ENCODE measurements at regions not wholly inside any gene's neighbourhood (a gene's known extent, or its start where the extent isn't known, plus 50 kb on each side); places are given as distances from the start of the nearest gene placed in this dataset.

GRCh38 chr12:111180426-111181142 is 188.3 kb downstream of the PHETA1 start:
- DNase-seq (ENCODE audit: low read depth, low spot score) (no peak), ATAC-seq (no peak)
- RAD21 ChIA-PET (ENCODE audit: low non-redundant PET in 1 of 2, low total read pairs in 2 of 2, uncharacterized antibody in 2 of 2, unreplicated experiment in 2 of 2), result no interaction called here
- POLR2A ChIA-PET, result no interaction called here
- H3K9me3 ChIP-seq (ENCODE audit: control insufficient read depth in 1 of 2, insufficient read depth in 1 of 2, low read depth in 1 of 2, low read length in 2 of 2), result no peaks in the 10 kb centered on the region
- no peak overlapping the region for H3K27ac ChIP-seq (ENCODE audit: low read depth, low read length)
- H3K4me2 ChIP-seq (ENCODE audit: low read length), result no peak overlapping the region
- no peaks in the 10 kb centered on the region for H3K4me1 ChIP-seq (ENCODE audit: control insufficient read depth in 1 of 2, insufficient read depth in 2 of 2, low read length in 2 of 2)
- peaks cover 11% of the 10 kb centered on the region for H3K27me3 ChIP-seq (ENCODE audit: insufficient read depth, low read length)
- no TSS peak for BruUV-seq (replicated peaks)
- CTCF ChIA-PET, result no interaction called here
- H3K4me3 ChIP-seq (replicated peaks in 1 of 2; ENCODE audit: low read depth in 1 of 2, low read length in 2 of 2), result no peak overlapping the region
- intact Hi-C loops (cut with micrococcal nuclease), result no loop called here
- no peak overlapping the region for H3K9ac ChIP-seq (ENCODE audit: low read length)
- no peaks in the 10 kb centered on the region for H4K20me1 ChIP-seq (ENCODE audit: insufficient read depth)
- H3K9me2 ChIP-seq (ENCODE audit: insufficient read depth), result no peaks in the 10 kb centered on the region
- no peak overlapping the region for H2AFZ ChIP-seq (ENCODE audit: low read depth, low read length, poor library complexity, severe bottlenecking)
- no peaks in the 10 kb centered on the region for H3K79me2 ChIP-seq (ENCODE audit: insufficient read depth, low read length)
- H3K36me3 ChIP-seq (ENCODE audit: control insufficient read depth in 1 of 2, insufficient read depth in 2 of 2, low read length in 2 of 2), result no peaks in the 10 kb centered on the region
- TF ChIP-seq, protein P1, sequence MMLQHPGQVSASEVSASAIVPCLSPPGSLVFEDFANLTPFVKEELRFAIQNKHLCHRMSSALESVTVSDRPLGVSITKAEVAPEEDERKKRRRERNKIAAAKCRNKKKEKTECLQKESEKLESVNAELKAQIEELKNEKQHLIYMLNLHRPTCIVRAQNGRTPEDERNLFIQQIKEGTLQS (IDR thresholded peaks at IDR 0.05), result no peak
- no peak for TF ChIP-seq EZH2 (IDR thresholded peaks at IDR 0.05)

DNA sequence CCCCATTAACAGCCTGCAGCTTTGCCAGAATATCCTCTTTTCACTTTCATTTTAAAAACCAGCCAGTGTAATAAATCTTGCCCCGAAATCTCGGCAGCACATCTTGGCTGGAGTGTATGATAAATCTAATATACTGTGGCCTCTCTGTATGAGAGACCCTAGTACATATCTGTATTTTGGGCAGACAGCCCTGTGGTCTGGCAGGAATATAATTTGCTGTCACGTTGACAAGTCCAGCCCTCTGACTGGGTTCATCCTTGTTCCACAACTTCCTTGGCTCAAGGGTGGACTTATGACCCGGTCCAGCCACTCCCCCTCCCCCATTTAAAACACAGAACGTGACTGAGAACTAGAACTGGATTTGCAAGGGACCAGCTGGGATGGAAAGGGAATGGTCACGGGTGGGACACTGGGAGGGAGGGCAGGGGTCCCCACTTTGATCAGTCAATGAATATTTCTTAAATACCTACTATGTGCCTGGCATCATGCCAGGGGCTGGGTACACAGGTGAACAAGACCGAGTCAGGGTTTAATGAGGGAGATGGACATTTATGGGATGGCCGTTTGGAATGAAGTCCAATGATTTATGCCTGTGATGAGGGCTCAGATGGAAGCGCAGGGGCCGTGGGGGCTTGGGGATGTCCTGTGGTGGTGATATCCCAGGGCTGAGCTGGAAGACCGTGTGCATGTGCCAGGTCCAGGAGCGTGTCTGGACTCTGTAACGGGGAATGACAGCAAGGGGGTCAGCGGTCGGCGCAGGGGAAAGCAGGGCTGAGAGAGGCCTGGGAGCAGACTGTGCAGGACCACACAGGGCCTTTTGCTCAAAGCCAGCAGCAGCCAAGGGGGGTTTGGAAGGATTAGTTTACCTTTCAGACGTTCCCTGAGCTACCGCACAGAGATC is 190.5 kb downstream of the PHETA1 start:
- no peaks in the 10 kb centered on the region for H3K79me2 ChIP-seq (ENCODE audit: insufficient read depth, low read length)
- no peak overlapping the region for H3K9ac ChIP-seq (ENCODE audit: low read length)
- DNase-seq (ENCODE audit: low read depth, low spot score) (no peak), ATAC-seq (no peak)
- POLR2A ChIA-PET, result no interaction called here
- H3K4me2 ChIP-seq (ENCODE audit: low read length), result no peak overlapping the region
- intact Hi-C loops (cut with micrococcal nuclease), result loop anchor here (10.0 kb wide), 1 partner anchor 284 kb away; no protein-coding TSS in a partner anchor
- no TSS peak for BruUV-seq (replicated peaks)
- CTCF ChIA-PET, result no interaction called here
- no peaks in the 10 kb centered on the region for H3K9me2 ChIP-seq (ENCODE audit: insufficient read depth)
- H2AFZ ChIP-seq (ENCODE audit: low read depth, low read length, poor library complexity, severe bottlenecking), result no peak overlapping the region
- no peaks in the 10 kb centered on the region for H3K4me1 ChIP-seq (ENCODE audit: control insufficient read depth in 1 of 2, insufficient read depth in 2 of 2, low read length in 2 of 2)
- H4K20me1 ChIP-seq (ENCODE audit: insufficient read depth), result no peaks in the 10 kb centered on the region
- no peak overlapping the region for H3K4me3 ChIP-seq (replicated peaks in 1 of 2; ENCODE audit: low read depth in 1 of 2, low read length in 2 of 2)
- RAD21 ChIA-PET (ENCODE audit: low non-redundant PET in 1 of 2, low total read pairs in 2 of 2, uncharacterized antibody in 2 of 2, unreplicated experiment in 2 of 2), result no interaction called here
- H3K27ac ChIP-seq (ENCODE audit: low read depth, low read length), result no peak overlapping the region
- TF ChIP-seq ELF1 (IDR thresholded peaks at IDR 0.05; ENCODE audit: borderline replicate concordance, low read depth), result no peak
- TF ChIP-seq REST (IDR thresholded peaks at IDR 0.05; ENCODE audit: low read depth), result no peak
- no peak for TF ChIP-seq YY1 (IDR thresholded peaks at IDR 0.05; ENCODE audit: extremely low read depth, insufficient replicate concordance, low read depth, low read length)
- no peak for TF ChIP-seq SP1 (IDR thresholded peaks at IDR 0.05; ENCODE audit: low read depth)
- no peak for TF ChIP-seq EZH2phosphoT487 (IDR thresholded peaks at IDR 0.05; ENCODE audit: borderline replicate concordance)
- H3K36me3 ChIP-seq (ENCODE audit: control insufficient read depth in 1 of 2, insufficient read depth in 2 of 2, low read length in 2 of 2), result no peaks in the 10 kb centered on the region
- H3K27me3 ChIP-seq (ENCODE audit: insufficient read depth, low read length), result peaks cover 25% of the 10 kb centered on the region
- no peaks in the 10 kb centered on the region for H3K9me3 ChIP-seq (ENCODE audit: control insufficient read depth in 1 of 2, insufficient read depth in 1 of 2, low read depth in 1 of 2, low read length in 2 of 2)
